DMS53 treated with DMSO at 0.1 percent for 48 hours (cell line): ENCODE measurements at regions not wholly inside any gene's neighbourhood (a gene's known extent, or its start where the extent isn't known, plus 50 kb on each side); places are given as distances from the start of the nearest gene placed in this dataset.
"Not testable (repeated sequence)": the region's sequence is repeated elsewhere in the genome, so short reads cannot be mapped to it uniquely, and the experiment has no call there.

ENCODE experiments used
- DNase-seq: peaks from one replicate; lab custom pipeline; 2025; ENCODE audit not compliant: unreplicated experiment; lab: John Stamatoyannopoulos, UW

GRCh38 chr17:13442361-13442760 is 159.4 kb downstream of the HS3ST3A1 start:
- no peak for DNase-seq

DNA sequence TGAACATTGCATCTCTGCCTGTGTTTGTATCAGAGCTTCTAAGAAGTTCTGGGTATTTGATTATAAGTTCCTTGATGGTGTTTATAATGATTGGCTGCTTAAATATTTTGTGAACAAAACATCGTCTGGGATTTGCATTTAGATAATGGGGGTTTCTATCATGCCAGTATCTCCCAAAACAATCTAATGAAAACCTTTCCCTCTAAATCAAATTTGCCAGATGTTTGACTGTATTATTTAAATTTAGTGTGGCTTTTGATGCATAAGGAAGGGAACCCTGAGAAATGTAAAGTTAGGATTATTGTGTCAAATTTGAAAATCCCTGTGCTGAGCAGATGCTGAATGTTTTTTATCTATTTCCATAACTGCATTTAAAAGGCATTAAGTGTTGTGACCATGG is 159.9 kb downstream of the HS3ST3A1 start:
- DNase-seq, result no peak

- DNase-seq, result no peak
Observed at GRCh38 chr17:13437966-13438779, 163.6 kb downstream of the HS3ST3A1 start.

DNA sequence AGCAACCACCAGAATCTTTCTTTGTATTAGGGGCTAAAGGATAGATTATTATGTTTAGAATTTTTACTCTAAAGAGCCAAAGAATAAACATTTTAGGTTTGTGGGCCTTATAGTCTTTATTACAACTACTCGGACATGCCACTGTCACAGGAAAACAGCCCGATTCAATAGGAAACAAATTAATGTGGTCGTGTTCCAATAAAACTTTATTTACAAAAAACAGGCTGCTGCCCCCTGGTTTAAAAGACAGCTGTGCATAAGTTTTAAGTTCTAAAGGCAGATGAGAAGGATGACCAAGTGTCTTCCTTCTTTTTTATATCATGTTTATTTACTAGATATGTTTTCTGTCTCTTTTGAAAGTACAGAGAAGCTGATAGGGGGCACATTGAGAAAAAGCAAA is 166.5 kb downstream of the HS3ST3A1 start:
- no peak for DNase-seq

DNA sequence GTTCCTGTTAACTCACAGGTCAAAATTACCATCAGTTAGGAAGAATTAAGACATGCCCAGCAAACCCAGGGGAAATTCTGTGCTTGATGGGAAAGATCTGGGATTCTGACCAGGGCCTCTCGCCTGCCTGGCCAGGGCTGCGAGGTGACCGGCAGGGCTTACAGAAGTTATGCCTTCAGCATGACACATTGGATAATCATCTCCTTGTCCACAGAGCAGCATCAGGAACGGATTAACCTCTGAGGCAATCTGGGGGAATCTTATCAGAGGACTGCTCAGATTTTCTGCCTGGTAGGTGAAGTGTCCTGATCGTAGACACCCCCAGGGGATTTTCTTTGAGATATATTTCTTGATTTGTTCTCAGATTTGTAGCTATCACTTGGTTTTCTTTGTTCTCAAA is 172.5 kb downstream of the HS3ST3A1 start:
- DNase-seq, result no peak

DNA sequence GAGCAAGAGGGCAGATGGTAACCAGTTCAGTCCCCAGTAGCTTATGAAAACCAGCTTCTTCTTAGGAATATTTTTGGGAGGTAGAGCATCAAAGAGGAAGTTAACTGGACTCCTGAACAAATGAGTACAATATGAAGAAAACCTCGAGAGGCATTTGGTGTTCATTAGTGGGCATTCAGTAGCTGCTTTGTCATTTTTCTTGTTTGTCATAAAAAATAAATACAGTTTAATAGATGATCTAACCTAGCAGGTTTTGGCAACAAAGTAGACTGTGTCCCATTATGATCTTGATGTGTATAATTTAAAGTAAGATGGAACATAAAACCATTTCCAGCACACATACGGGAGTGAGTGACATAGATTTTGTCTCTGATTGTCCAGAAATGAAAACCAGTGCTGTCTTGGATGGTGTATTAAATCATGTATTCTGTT is 173.1 kb downstream of the HS3ST3A1 start:
- no peak for DNase-seq

DNA sequence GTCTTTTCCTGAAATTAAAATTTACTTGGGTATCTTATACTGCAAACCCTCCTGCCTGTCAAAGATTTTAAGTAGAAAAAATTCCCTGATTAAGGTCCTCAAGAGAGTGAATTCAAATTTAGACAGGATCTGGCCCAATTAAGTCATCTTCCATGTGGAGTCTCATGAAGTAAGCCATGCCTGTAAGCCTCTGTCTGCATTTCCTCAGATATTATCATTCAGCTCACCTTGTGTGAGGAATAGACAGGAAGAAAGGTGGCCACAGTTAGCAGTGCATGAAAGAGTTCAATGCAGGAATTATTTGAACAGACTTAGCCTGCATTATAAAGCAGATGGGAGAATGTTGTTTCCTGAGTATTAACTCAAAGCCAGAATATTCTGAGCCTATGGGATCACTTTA is 174.7 kb downstream of the HS3ST3A1 start:
- no peak for DNase-seq

GRCh38 chr17:13425390-13425789 is 176.3 kb downstream of the HS3ST3A1 start:
- DNase-seq, result no peak

DNA sequence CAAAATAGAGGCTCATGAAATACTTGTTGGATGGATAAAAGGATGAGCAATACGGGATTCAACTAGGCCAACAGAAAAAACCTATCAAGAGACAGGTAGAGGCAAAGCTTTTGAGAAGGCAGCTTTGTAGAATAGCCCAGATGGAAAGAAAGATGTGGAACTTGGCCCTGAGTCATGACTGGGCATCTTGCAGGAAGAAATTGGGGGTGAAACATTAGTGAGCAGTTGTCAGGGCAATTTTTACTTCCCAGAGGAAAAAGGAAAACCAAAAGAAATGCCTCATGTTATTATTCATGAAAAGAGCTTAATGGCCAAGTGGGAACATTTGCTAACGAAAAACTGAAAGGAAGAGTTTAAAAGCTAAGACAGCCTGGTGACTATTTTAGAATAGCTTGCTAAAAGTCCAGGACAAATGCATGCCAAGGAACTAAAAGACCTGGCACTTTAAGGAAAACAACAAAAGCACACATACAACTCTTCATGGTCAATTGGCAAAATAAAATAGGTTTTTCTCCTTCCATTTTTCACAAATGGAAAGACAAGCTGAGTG is 180.1 kb downstream of the HS3ST3A1 start:
- no peak for DNase-seq

DNA sequence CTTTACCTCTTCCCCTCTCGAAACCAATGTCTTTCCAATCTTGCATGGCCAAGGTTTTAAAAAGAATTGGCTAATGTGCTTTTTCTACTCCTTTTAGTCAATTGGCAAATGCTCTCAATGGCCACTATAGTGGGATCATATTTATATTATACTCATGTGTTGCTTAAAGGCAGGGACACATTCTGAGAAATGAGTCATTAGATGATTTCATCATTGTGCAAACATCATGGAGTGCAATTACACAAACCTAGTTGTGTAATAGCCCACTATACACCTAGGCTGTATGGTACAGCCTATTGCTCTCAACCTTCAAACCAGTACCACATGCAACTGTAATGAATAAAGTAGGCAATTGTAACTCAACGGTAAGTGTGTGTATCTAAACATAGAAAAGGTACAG is 180.9 kb downstream of the HS3ST3A1 start:
- no peak for DNase-seq

GRCh38 chr17:13420418-13420826 is 181.3 kb downstream of the HS3ST3A1 start:
- no peak for DNase-seq

DNA sequence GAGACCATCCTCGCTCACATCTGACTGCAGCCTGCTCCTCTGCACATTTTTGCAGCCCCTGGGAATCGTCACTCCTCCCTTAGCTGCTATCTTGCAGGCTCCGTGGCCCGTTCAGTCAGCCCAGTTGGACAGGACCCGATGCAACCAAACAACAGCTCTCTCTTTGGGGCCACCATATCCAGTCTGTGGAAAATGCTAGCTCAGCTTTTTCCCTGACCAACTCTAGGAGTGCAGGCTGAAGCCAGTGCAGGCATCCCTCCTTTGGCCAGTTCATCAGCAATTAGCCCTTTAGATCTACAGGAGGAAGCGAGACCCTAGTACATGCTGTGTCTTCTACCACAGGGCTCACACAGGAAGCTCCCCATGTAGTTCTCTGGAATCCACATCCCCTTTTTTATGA is 182.1 kb downstream of the HS3ST3A1 start:
- DNase-seq, result no peak

DNA sequence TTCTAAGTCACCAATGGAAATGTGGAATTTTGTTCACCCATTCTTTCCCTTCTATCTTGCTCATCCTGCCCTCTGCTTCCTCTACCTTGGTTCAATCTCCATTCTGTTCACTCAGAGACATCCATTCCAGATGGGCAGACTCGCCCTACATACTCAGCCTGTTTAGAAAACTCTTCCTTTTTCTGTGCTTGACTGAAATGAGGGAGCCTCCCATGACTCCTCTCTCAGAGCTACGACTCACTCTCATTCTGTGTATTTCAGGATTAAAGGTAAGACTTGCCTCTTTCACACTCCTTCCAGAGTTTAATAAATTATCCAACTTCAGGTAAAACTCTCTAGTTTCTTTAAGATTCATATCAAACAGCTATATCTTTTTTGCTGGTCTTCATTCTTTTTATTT is 182.8 kb downstream of the HS3ST3A1 start:
- no peak for DNase-seq

DNA sequence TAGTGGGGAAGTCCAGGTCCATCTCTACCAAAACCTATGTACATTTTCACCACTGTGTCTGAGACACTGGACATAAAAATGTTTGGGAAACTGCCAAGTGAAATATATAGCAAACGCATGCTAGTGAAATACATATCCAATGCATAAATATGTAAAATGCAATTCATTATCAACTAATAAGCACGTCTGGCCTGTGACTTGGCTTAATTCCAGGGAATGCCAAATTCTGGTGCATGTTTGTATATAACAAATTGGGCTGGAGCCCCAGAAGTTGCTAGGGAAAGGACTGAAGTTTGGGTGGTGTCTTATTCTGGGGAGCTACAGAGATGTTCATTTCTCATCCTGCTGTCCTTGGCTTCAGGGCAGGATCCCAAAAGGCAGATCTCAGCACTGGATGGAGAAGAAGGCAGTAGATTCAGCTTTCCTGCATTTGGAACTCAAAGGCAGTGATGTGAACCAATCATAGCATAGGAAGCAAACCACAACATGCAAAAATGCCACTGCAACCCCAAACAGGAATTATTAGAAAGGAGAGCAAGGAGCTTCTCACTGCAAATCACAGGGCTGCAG is 184.3 kb downstream of the HS3ST3A1 start:
- DNase-seq, result no peak

GRCh38 chr17:13416748-13417363 is 184.9 kb downstream of the HS3ST3A1 start:
- DNase-seq, result no peak

- no peak for DNase-seq
Observed at GRCh38 chr17:13415871-13416416, 185.8 kb downstream of the HS3ST3A1 start.

GRCh38 chr17:13415200-13415599 is 186.5 kb downstream of the HS3ST3A1 start:
- DNase-seq, result not testable (repeated sequence)

- no peak for DNase-seq
Observed at GRCh38 chr17:13413001-13413400, 188.7 kb downstream of the HS3ST3A1 start.

- no peak for DNase-seq
Observed at GRCh38 chr17:13410874-13411273, 190.9 kb downstream of the HS3ST3A1 start.

- DNase-seq, result no peak
Observed at GRCh38 chr17:13410214-13410613, 191.5 kb downstream of the HS3ST3A1 start.

DNA sequence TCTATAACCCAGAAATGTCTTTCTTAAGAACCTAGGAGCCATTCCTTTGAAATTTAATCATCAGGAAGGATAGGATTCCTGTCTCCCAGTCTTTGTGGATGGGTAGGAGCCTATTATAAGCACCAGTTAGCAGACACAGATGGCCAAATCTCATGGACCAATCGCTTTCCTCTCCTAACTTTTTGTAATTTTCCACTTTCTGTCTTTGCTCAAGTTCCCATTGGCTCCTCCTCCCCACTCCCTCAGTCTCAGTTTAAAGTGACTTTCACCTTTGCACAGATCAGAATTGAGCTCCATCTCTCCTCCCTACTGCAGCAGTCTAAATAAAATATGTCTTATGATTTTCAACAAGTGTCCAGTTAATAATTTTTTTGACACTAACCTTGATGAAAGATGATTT is 192.3 kb downstream of the HS3ST3A1 start:
- DNase-seq, result no peak

- DNase-seq, result no peak
Observed at GRCh38 chr17:13407381-13407780, 194.3 kb downstream of the HS3ST3A1 start.
